HG02938 (cell line): ENCODE measurements at regions not wholly inside any gene's neighbourhood (a gene's known extent, or its start where the extent isn't known, plus 50 kb on each side); places are given as distances from the start of the nearest gene placed in this dataset.
"Not testable (repeated sequence)": the region's sequence is repeated elsewhere in the genome, so short reads cannot be mapped to it uniquely, and the experiment has no call there.

Experiments
- ATAC-seq: cut with Tn5 transposase; IDR thresholded peaks from one replicate; pipeline ENCODE4 v1.9.1; 2021; ENCODE audit warnings: mild to moderate bottlenecking, moderate library complexity; ENCODE audit not compliant: unreplicated experiment

- no peak for ATAC-seq
These were observed 178.7 kb downstream of the CHIC2 start for GRCh38 chr4:53885668-53886067.

- not testable (repeated sequence) for ATAC-seq
These were observed 187.3 kb downstream of the CHIC2 start for GRCh38 chr4:53877096-53877495.

- no peak for ATAC-seq
These were observed 198.3 kb downstream of the CHIC2 start for GRCh38 chr4:53866055-53866454.

- no peak for ATAC-seq
These were observed 199.4 kb downstream of the CHIC2 start for GRCh38 chr4:53865054-53865453.

GRCh38 chr4:53863736-53864365, 200.6 kb downstream of the CHIC2 start:
- no peak for ATAC-seq

GRCh38 chr4:53863158-53863557, 201.2 kb downstream of the CHIC2 start:
- no peak for ATAC-seq

- no peak for ATAC-seq
These were observed 202.4 kb downstream of the CHIC2 start for GRCh38 chr4:53861856-53862610.

- ATAC-seq: no peak
These were observed 205.1 kb downstream of the CHIC2 start for GRCh38 chr4:53859305-53859704.

- ATAC-seq: no peak
These were observed 205.7 kb downstream of the CHIC2 start for GRCh38 chr4:53858744-53859143.

- no peak for ATAC-seq
These were observed 208.7 kb downstream of the CHIC2 start for GRCh38 chr4:53855581-53856250.

GRCh38 chr4:53854991-53855568, 209.3 kb downstream of the CHIC2 start:
- no peak for ATAC-seq

- ATAC-seq: no peak
These were observed 212.1 kb downstream of the CHIC2 start for GRCh38 chr4:53852343-53852742.

GRCh38 chr4:53847965-53848364, 216.4 kb downstream of the CHIC2 start:
- no peak for ATAC-seq

GRCh38 chr4:53844551-53844950, 219.9 kb downstream of the CHIC2 start:
- no peak for ATAC-seq

- ATAC-seq: no peak
These were observed 220.3 kb downstream of the CHIC2 start for GRCh38 chr4:53844133-53844532.

GRCh38 chr4:53841711-53842110, 222.7 kb downstream of the CHIC2 start:
- no peak for ATAC-seq

- no peak for ATAC-seq
These were observed 223.8 kb downstream of the CHIC2 start for GRCh38 chr4:53840643-53841042.

GRCh38 chr4:53833302-53834003, 231.0 kb downstream of the CHIC2 start:
- not testable (repeated sequence) for ATAC-seq

- ATAC-seq: no peak
These were observed 231.9 kb downstream of the CHIC2 start for GRCh38 chr4:53832549-53832948.

GRCh38 chr4:53830511-53830910, 233.9 kb downstream of the CHIC2 start:
- no peak for ATAC-seq
